ENCODE measurements at regions not wholly inside any gene's neighbourhood (a gene's known extent, or its start where the extent isn't known, plus 50 kb on each side); places are given as distances from the start of the nearest gene placed in this dataset.

GRCh38 chr1:55275941-55276341 lies 60.8 kb upstream of the USP24 start:
- H3K27me3 ChIP-seq (ENCODE audit: low read depth), result no peaks in the 10 kb centered on the region
- H3K4me1 ChIP-seq, result 0 out of 2 replicates have a peak, but pooled peaks cover 3% of the 10 kb centered on the region
- no peak for DNase-seq (ENCODE audit: low spot score in 2 of 2)
- H3K9me3 ChIP-seq, result no peaks in the 10 kb centered on the region
- no peaks in the 10 kb centered on the region for H3K36me3 ChIP-seq (replicated peaks)
- H3K4me3 ChIP-seq, result no peak overlapping the region
- in situ Hi-C loops (cut with MboI; ENCODE audit: low sequenced_read_pairs), result loop anchor here (5.0 kb wide), 1 partner anchor 134 kb away; no protein-coding TSS in a partner anchor

GRCh38 chr1:55275151-55275748 lies 60.1 kb upstream of the USP24 start:
- in situ Hi-C loops (cut with MboI; ENCODE audit: low sequenced_read_pairs), result loop anchor here (5.0 kb wide), 1 partner anchor 133 kb away; no protein-coding TSS in a partner anchor
- Histone ChIP-seq H3K27me3 (ENCODE audit: low read depth) (no peaks in the 10 kb centered on the region), H3K4me1 (0 out of 2 replicates have a peak, but pooled peaks cover 3% of the 10 kb centered on the region), H3K4me3 (no peak overlapping the region), H3K9me3 (no peaks in the 10 kb centered on the region), H3K36me3 (replicated peaks) (no peaks in the 10 kb centered on the region)
- no peak for DNase-seq (ENCODE audit: low spot score in 2 of 2)

GRCh38 chr1:55272994-55273393 lies 57.8 kb upstream of the USP24 start:
- no peaks in the 10 kb centered on the region for H3K36me3 ChIP-seq (replicated peaks)
- H3K27me3 ChIP-seq (ENCODE audit: low read depth), result no peaks in the 10 kb centered on the region
- DNase-seq (ENCODE audit: low spot score in 2 of 2), result no peak
- 0 out of 2 replicates have a peak, but pooled peaks cover 3% of the 10 kb centered on the region for H3K4me1 ChIP-seq
- no peak overlapping the region for H3K4me3 ChIP-seq
- in situ Hi-C loops (cut with MboI; ENCODE audit: low sequenced_read_pairs), result no loop called here
- no peaks in the 10 kb centered on the region for H3K9me3 ChIP-seq

Data from HAP-1 (cell line).